ENCODE measurements at regions not wholly inside any gene's neighbourhood (a gene's known extent, or its start where the extent isn't known, plus 50 kb on each side); places are given as distances from the start of the nearest gene placed in this dataset.

DNA sequence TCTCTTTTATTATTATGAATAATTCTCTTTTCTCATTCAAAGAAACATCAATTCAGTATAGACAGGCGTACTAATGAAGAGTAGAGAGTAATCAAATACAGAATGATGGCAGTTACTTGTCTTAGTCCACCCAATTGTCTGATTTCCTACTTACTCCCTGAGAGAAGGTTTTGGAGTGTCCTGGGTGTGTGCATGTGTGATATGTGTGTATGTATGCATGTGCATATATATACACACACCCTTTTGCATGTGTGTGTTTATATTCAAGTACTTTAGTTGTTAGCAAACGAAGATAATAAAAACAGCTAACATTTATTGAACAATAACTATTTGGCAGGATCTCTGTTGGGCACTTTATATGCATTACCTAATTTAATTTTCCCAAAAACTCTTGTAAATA lies 63.2 kb upstream of the CCDC190 start:
- H3K4me1 ChIP-seq (ENCODE audit: control insufficient read depth, extremely low read depth, insufficient read depth, low read length): no peaks in the 10 kb centered on the region
- H3K36me3 ChIP-seq (ENCODE audit: control insufficient read depth in 2 of 2, extremely low read depth in 1 of 2, insufficient read depth in 2 of 2, low read length in 2 of 2): no peaks in the 10 kb centered on the region
- dilution Hi-C loops (cut with MboI; ENCODE audit: extremely low pct_ligation_motif_present, low sequenced_read_pairs): no loop called here
- no peaks in the 10 kb centered on the region for H3K27me3 ChIP-seq (ENCODE audit: control insufficient read depth, extremely low read depth, insufficient read depth, low read length)
- H2AFZ ChIP-seq (ENCODE audit: control insufficient read depth, low read length): no peak overlapping the region
- no peak overlapping the region for H3K4me2 ChIP-seq (ENCODE audit: control insufficient read depth, extremely low read depth, insufficient read depth, low read depth, low read length)
- H4K20me1 ChIP-seq (ENCODE audit: control insufficient read depth, extremely low read depth, insufficient read depth, low read length): no peaks in the 10 kb centered on the region
- FAIRE-seq (no peak), DNase-seq (ENCODE audit: low read depth, low spot score) (no peak)
- H3K4me3 ChIP-seq (ENCODE audit: control insufficient read depth in 2 of 3, extremely low read depth in 1 of 3, insufficient read depth in 2 of 3, low read depth in 1 of 3, low read length in 3 of 3): no peak overlapping the region
- no peaks in the 10 kb centered on the region for H3K9me1 ChIP-seq (ENCODE audit: control insufficient read depth, extremely low read depth, insufficient read depth, low read length)
- no peak overlapping the region for H3K27ac ChIP-seq (ENCODE audit: control insufficient read depth, insufficient read depth, low read length)
- H3K9me3 ChIP-seq (ENCODE audit: control insufficient read depth, low read depth, low read length): no peaks in the 10 kb centered on the region
- H3K79me2 ChIP-seq (ENCODE audit: control insufficient read depth, insufficient read depth, low read length): no peaks in the 10 kb centered on the region
- no peak overlapping the region for H3K9ac ChIP-seq (ENCODE audit: control insufficient read depth, extremely low read depth, insufficient read depth, low read length)
- no peak for TF ChIP-seq EZH2 (IDR thresholded peaks at IDR 0.05; ENCODE audit: low read length)
- TF ChIP-seq, protein P1, sequence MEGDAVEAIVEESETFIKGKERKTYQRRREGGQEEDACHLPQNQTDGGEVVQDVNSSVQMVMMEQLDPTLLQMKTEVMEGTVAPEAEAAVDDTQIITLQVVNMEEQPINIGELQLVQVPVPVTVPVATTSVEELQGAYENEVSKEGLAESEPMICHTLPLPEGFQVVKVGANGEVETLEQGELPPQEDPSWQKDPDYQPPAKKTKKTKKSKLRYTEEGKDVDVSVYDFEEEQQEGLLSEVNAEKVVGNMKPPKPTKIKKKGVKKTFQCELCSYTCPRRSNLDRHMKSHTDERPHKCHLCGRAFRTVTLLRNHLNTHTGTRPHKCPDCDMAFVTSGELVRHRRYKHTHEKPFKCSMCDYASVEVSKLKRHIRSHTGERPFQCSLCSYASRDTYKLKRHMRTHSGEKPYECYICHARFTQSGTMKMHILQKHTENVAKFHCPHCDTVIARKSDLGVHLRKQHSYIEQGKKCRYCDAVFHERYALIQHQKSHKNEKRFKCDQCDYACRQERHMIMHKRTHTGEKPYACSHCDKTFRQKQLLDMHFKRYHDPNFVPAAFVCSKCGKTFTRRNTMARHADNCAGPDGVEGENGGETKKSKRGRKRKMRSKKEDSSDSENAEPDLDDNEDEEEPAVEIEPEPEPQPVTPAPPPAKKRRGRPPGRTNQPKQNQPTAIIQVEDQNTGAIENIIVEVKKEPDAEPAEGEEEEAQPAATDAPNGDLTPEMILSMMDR (optimal IDR thresholded peaks at IDR 0.05 in 1 of 3, IDR thresholded peaks at IDR 0.05 in 1 of 3, conservative IDR thresholded peaks at IDR 0.05 in 1 of 3; ENCODE audit: extremely low read depth in 1 of 3, insufficient read depth in 2 of 3, low read length in 3 of 3): no peak

DNA sequence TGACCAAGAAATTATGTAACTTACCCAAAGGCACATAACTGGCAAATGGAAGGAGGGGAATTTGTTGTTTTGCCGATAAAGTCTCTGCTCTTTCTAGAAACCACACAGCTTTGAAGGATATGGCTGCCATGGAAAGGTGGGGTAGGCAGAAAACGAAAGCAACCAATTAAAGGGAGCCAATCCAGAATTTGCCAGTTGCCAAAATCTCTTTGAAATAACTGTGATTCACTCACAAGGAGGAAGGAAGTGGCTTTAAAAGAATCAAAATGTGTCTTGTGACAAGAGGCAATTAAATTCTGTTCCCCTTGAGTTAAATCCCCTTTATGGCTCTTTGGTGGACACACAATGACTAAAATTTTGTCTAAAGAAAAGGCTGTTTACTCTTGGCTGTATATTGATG lies 61.2 kb upstream of the CCDC190 start:
- no peak for FAIRE-seq
- H3K9me1 ChIP-seq (ENCODE audit: control insufficient read depth, extremely low read depth, insufficient read depth, low read length): no peaks in the 10 kb centered on the region
- H4K20me1 ChIP-seq (ENCODE audit: control insufficient read depth, extremely low read depth, insufficient read depth, low read length): no peaks in the 10 kb centered on the region
- dilution Hi-C loops (cut with MboI; ENCODE audit: extremely low pct_ligation_motif_present, low sequenced_read_pairs): no loop called here
- no peak for TF ChIP-seq EZH2 (IDR thresholded peaks at IDR 0.05; ENCODE audit: low read length)
- no peaks in the 10 kb centered on the region for H3K4me1 ChIP-seq (ENCODE audit: control insufficient read depth, extremely low read depth, insufficient read depth, low read length)
- peak overlapping the region; percentile 55 for H2AFZ ChIP-seq (ENCODE audit: control insufficient read depth, low read length)
- peak overlapping the region; percentile 17 for H3K4me2 ChIP-seq (ENCODE audit: control insufficient read depth, extremely low read depth, insufficient read depth, low read depth, low read length)
- H3K36me3 ChIP-seq (ENCODE audit: control insufficient read depth in 2 of 2, extremely low read depth in 1 of 2, insufficient read depth in 2 of 2, low read length in 2 of 2): no peaks in the 10 kb centered on the region
- no peak overlapping the region for H3K4me3 ChIP-seq (ENCODE audit: control insufficient read depth in 2 of 3, extremely low read depth in 1 of 3, insufficient read depth in 2 of 3, low read depth in 1 of 3, low read length in 3 of 3)
- no peaks in the 10 kb centered on the region for H3K79me2 ChIP-seq (ENCODE audit: control insufficient read depth, insufficient read depth, low read length)
- no peak for DNase-seq (ENCODE audit: low read depth, low spot score)
- H3K27me3 ChIP-seq (ENCODE audit: control insufficient read depth, extremely low read depth, insufficient read depth, low read length): no peaks in the 10 kb centered on the region
- H3K27ac ChIP-seq (ENCODE audit: control insufficient read depth, insufficient read depth, low read length): no peak overlapping the region
- no peaks in the 10 kb centered on the region for H3K9me3 ChIP-seq (ENCODE audit: control insufficient read depth, low read depth, low read length)
- H3K9ac ChIP-seq (ENCODE audit: control insufficient read depth, extremely low read depth, insufficient read depth, low read length): no peak overlapping the region

DNA sequence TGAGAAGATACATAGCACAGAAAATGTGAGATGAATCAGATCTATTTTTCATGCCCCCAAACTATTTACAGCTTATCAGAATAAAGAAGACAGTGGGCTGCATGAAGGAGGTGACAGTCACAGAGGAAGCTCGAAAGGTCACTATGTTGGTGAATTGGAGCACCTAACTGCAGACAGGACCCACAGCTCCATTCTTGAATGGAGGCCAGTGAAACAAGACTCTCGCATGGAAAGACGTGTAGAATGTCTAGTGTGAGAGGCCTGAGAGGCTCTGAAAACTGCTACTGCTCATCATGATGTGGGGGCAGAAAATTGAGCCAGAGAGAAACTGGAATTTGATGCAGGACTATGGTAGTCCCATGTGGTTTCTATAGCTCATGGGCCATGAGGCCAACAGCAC lies 60.3 kb upstream of the CCDC190 start:
- H2AFZ ChIP-seq (ENCODE audit: control insufficient read depth, low read length): no peak overlapping the region
- no peaks in the 10 kb centered on the region for H3K36me3 ChIP-seq (ENCODE audit: control insufficient read depth in 2 of 2, extremely low read depth in 1 of 2, insufficient read depth in 2 of 2, low read length in 2 of 2)
- TF ChIP-seq, protein P1 (optimal IDR thresholded peaks at IDR 0.05 in 1 of 3, IDR thresholded peaks at IDR 0.05 in 1 of 3, conservative IDR thresholded peaks at IDR 0.05 in 1 of 3; ENCODE audit: extremely low read depth in 1 of 3, insufficient read depth in 2 of 3, low read length in 3 of 3): no peak
- no peak overlapping the region for H3K27ac ChIP-seq (ENCODE audit: control insufficient read depth, insufficient read depth, low read length)
- H3K9me3 ChIP-seq (ENCODE audit: control insufficient read depth, low read depth, low read length): no peaks in the 10 kb centered on the region
- dilution Hi-C loops (cut with MboI; ENCODE audit: extremely low pct_ligation_motif_present, low sequenced_read_pairs): no loop called here
- peaks cover 2% of the 10 kb centered on the region for H3K4me1 ChIP-seq (ENCODE audit: control insufficient read depth, extremely low read depth, insufficient read depth, low read length)
- no peak overlapping the region for H3K9ac ChIP-seq (ENCODE audit: control insufficient read depth, extremely low read depth, insufficient read depth, low read length)
- FAIRE-seq (no peak), DNase-seq (ENCODE audit: low read depth, low spot score) (no peak)
- H4K20me1 ChIP-seq (ENCODE audit: control insufficient read depth, extremely low read depth, insufficient read depth, low read length): no peaks in the 10 kb centered on the region
- no peak overlapping the region for H3K4me3 ChIP-seq (ENCODE audit: control insufficient read depth in 2 of 3, extremely low read depth in 1 of 3, insufficient read depth in 2 of 3, low read depth in 1 of 3, low read length in 3 of 3)
- H3K4me2 ChIP-seq (ENCODE audit: control insufficient read depth, extremely low read depth, insufficient read depth, low read depth, low read length): no peak overlapping the region
- no peaks in the 10 kb centered on the region for H3K9me1 ChIP-seq (ENCODE audit: control insufficient read depth, extremely low read depth, insufficient read depth, low read length)
- H3K27me3 ChIP-seq (ENCODE audit: control insufficient read depth, extremely low read depth, insufficient read depth, low read length): no peaks in the 10 kb centered on the region
- no peaks in the 10 kb centered on the region for H3K79me2 ChIP-seq (ENCODE audit: control insufficient read depth, insufficient read depth, low read length)
